Rectal smooth muscle tissue (tissue), 1 donor: ENCODE measurements at regions not wholly inside any gene's neighbourhood (a gene's known extent, or its start where the extent isn't known, plus 50 kb on each side); places are given as distances from the start of the nearest gene placed in this dataset.

ENCODE experiments used
- H3K27ac ChIP-seq: one replicate; pipeline ENCODE4 v1.7.0; 2013; ENCODE audit warnings: low read depth, low read length, inconsistent platforms
- H3K27me3 ChIP-seq: one replicate; pipeline ENCODE4 v1.7.0; 2013; ENCODE audit warnings: low read length; ENCODE audit not compliant: control insufficient read depth, insufficient read depth
- H3K36me3 ChIP-seq: one replicate; pipeline ENCODE4 v1.7.0; 2013; ENCODE audit warnings: low read length; ENCODE audit not compliant: control insufficient read depth, insufficient read depth
- H3K4me1 ChIP-seq: one replicate; pipeline ENCODE4 v1.7.0; 2013; ENCODE audit warnings: low read length; ENCODE audit not compliant: control insufficient read depth, insufficient read depth
- H3K4me3 ChIP-seq: one replicate; pipeline ENCODE4 v1.7.0; 2013; ENCODE audit warnings: low read length
- H3K9ac ChIP-seq: one replicate; pipeline ENCODE4 v1.7.0; 2013; ENCODE audit warnings: low read length

DNA sequence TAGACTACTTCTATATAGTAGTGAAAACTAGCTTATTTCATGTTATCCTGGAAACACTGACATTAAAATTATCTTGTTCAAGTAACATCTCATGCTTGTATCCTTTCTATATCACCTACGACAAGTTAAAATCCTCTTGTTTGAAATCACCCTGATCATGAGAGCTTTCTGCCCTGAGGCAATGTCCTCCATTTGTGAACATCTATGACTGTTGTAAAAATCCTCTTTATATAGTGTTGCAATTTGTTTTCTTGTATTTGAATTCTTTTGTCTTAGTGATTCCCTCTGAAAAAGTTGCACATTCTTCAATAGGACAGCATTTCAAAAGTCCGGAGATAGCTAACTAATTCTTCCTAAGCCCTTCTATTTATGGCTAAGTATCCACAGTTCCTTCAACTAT, 480.3 kb downstream of the NSUN3 start:
- no peaks in the 10 kb centered on the region for H3K36me3 ChIP-seq
- H3K4me3 ChIP-seq, result no peak overlapping the region
- H3K9ac ChIP-seq, result no peak overlapping the region
- H3K27ac ChIP-seq, result no peak overlapping the region
- no peaks in the 10 kb centered on the region for H3K27me3 ChIP-seq
- H3K4me1 ChIP-seq, result no peaks in the 10 kb centered on the region

DNA sequence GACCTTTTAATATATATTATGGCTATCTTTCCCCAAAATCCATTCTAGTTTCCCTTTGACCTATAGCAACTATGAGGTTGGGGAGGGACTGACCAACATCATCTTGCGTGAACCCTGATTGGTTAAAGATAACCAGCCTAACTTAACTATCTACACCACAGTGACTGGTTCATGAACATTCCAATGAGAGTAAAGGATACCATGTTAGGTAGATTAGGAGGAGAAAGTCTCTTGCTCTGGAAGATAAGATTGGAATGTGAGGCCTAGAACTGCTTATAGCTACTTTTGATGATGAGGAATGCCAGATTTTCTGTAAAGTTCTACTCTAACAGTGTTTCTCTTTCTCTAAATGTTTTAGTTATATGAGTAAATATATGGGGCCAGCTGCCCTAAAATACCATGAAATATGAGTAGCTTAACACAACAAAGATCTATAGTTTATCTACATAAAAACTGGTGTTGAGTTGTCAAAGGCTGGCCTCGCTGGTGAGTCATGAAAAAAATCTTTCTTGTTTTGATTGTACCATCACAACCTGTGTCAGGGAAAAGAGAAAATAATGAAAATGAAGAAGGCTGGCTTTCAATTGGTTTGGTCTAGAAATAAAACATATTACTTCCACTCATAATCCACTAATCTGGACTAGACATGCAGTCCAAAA, 481.4 kb downstream of the NSUN3 start:
- H3K27me3 ChIP-seq, result no peaks in the 10 kb centered on the region
- no peak overlapping the region for H3K9ac ChIP-seq
- H3K36me3 ChIP-seq, result no peaks in the 10 kb centered on the region
- H3K4me1 ChIP-seq, result no peaks in the 10 kb centered on the region
- H3K27ac ChIP-seq, result no peak overlapping the region
- H3K4me3 ChIP-seq, result no peak overlapping the region

DNA sequence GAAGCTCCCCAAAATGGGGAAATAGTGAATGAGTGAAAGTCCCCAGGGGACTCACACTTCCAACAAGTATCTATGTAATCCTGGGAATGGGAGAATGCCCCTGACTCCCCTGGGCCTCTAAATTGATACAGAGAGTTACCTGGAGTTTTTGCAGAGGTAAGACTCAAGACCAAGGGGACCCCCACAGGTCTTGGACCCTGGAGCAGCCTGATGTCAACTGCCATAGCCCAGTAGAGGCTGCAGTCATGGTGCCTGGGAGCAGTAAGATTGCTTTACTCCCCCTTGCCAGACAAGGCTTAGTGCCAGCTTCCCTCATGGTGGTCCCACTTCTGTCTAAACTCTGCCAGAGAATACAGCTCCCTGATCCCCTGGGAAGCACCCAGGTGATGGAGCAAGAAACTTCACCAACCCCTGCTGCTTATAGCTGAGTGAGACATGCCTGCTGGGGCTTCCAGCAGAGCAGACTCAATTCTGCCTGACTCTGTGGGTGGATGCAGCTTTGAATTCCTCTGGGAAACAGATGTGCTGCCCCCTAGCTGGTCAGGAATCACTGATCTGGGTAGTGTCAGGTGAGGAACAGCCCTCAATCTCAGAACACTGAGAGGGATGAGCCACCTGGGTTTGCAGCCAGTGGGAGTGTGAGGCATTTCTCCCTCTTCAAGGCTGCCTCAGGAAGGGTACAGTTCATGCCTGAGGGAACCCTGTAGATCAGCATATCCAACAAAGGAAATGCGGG, 485.9 kb downstream of the NSUN3 start:
- Histone ChIP-seq H3K27ac (no peak overlapping the region), H3K4me1 (no peaks in the 10 kb centered on the region), H3K27me3 (no peaks in the 10 kb centered on the region), H3K36me3 (no peaks in the 10 kb centered on the region), H3K4me3 (no peak overlapping the region), H3K9ac (no peak overlapping the region)

DNA sequence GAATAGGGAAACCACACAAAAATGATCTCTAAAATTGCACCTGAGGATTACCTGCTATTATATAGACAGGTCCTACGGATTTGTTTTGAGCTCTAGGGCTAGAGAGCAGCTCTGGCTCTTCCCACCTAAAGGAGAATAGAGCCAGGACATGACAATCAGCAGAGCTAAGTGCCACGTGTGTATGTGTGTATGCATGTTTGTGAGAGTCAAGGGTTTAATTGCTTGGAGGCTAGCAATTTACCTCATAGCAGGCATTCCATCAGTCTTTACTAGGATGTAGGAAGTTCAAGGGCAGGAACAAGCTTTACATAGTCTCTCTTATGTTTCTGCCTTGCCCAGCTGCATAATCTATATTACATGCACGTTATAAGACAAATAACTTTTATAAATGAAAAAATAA, 498.2 kb downstream of the NSUN3 start:
- Histone ChIP-seq H3K27ac (no peak overlapping the region), H3K36me3 (no peaks in the 10 kb centered on the region), H3K4me3 (no peak overlapping the region), H3K9ac (no peak overlapping the region), H3K27me3 (no peaks in the 10 kb centered on the region), H3K4me1 (no peaks in the 10 kb centered on the region)

DNA sequence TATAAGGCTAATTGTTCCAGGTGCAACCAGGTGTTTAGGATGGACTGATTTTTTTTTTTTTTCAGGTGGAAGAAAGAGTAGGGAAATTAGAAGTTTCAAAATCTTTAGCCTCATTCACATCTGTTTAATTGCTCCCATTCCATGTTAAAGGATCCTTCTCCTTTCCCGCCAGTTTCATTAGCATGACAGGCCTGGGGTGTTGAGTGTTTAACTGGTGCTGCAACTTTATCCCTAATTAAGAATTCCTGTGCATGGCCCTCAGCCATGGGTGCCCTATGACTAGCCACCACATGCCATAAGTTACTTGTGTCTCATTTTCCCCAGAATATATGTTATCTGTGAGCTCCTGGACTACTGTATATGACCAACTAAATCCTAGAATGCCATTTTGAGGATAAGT, 501.4 kb downstream of the NSUN3 start:
- H3K9ac ChIP-seq, result no peak overlapping the region
- no peaks in the 10 kb centered on the region for H3K4me1 ChIP-seq
- H3K4me3 ChIP-seq, result no peak overlapping the region
- H3K36me3 ChIP-seq, result no peaks in the 10 kb centered on the region
- no peak overlapping the region for H3K27ac ChIP-seq
- H3K27me3 ChIP-seq, result no peaks in the 10 kb centered on the region

DNA sequence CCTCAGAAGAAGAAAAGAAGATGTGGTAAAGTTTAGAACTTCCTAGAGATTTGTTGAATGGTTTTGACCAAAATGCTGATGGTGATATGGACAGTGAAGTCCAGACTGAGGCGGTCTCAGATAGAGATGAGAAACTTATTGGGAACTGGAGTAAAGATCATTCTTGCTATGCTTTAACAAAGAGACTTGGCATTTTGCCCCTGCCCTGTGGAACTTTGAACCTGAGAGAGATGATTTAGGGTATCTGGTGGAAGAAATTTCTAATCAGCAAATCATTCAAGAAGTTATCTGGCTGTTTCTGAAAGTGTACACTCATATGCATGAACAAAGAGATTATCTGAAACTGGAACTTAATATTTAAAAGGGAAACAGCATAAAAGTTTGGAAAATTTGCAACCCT, 505.2 kb downstream of the NSUN3 start:
- H3K27me3 ChIP-seq, result no peaks in the 10 kb centered on the region
- H3K27ac ChIP-seq, result no peak overlapping the region
- no peaks in the 10 kb centered on the region for H3K36me3 ChIP-seq
- no peaks in the 10 kb centered on the region for H3K4me1 ChIP-seq
- no peak overlapping the region for H3K4me3 ChIP-seq
- H3K9ac ChIP-seq, result no peak overlapping the region

DNA sequence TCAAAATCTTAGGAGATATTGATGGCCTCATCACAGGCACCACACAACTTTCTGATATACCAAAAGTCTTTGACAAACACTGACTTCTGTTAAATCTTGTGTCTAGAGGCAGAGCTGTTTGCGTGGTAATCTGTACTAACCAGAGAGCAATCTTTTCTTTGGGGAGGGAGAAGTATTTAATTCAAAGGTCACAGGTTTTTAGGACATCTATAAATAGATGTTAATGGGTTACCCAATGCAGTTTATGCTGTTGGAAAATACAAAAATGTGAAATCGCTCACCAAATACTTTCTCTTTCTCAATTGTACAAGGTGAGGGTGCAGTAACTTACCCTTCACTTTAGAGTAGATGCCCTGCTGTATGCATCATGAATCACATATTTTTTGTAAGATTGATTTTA, 510.5 kb downstream of the NSUN3 start:
- Histone ChIP-seq H3K4me1 (no peaks in the 10 kb centered on the region), H3K9ac (no peak overlapping the region), H3K27me3 (no peaks in the 10 kb centered on the region), H3K27ac (no peak overlapping the region), H3K4me3 (no peak overlapping the region), H3K36me3 (no peaks in the 10 kb centered on the region)

DNA sequence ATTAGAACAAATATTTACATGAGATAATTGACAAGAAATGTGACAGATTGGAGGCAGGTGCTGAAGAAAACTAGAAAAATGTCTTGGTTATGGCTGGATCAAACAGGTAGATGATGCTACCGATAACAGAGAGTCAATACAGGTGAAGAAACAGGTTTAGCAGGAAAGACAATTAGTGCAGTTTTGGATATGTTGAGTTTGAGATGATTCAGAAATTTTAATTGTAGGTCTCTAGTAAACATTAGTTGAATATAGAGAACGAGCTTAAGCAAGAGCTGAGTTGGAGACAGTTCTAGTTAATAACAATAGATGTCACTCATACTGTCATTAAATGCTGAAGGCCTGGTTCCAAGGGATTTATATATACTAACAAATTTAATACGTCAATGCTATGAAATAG, 524.4 kb downstream of the NSUN3 start:
- Histone ChIP-seq H3K36me3 (no peaks in the 10 kb centered on the region), H3K4me3 (no peak overlapping the region), H3K4me1 (no peaks in the 10 kb centered on the region), H3K27me3 (no peaks in the 10 kb centered on the region), H3K27ac (no peak overlapping the region), H3K9ac (no peak overlapping the region)

DNA sequence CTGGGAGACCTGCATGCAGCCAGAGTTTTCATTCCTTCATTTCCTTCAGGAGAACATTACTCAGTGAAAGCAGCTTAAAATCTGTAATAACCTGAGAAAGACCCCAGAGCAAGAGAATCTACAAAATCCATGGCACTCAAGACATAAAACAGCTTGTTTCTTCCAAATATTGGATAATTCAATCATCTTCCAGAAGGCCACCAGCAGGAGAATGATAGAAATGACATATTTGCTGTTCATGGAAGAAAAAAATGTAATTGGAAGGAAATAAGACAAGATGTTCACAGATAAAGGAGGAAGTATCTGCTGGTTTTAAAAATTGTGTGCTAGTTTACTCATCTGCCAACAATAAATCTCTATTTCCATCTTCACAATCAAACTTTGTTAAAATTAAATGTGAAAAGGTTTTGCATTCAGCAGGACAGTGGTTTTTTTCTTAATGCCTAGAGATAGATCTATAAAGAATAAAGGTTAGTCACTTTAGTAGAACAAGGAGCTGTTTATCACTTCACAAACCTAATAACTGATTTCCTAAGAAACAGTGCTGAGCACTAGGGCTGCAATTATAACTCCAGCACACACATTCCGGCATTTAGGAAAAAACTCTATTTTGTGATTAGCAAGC, 530.8 kb downstream of the NSUN3 start:
- no peaks in the 10 kb centered on the region for H3K27me3 ChIP-seq
- H3K9ac ChIP-seq, result no peak overlapping the region
- no peak overlapping the region for H3K4me3 ChIP-seq
- H3K36me3 ChIP-seq, result no peaks in the 10 kb centered on the region
- no peak overlapping the region for H3K27ac ChIP-seq
- H3K4me1 ChIP-seq, result no peaks in the 10 kb centered on the region

DNA sequence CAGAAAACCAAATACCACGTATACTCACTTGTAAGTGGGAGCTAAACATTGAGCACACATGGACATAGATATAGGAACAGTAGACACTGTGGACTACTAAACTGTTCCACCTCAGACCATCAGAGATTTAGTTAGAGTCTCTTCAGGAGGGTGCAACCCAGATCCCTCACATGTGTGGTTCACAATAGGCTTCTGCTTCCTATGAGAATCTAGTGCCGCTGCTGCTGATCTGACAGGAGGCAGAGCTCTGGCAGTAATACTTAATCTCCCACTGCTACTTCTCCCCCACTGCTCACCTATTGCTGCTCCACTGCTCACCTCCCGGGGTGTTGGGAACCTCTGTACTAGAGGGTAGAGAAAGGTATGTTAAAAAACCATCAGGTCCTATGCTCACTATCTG, 533.3 kb downstream of the NSUN3 start:
- Histone ChIP-seq H3K27me3 (no peaks in the 10 kb centered on the region), H3K4me3 (no peak overlapping the region), H3K27ac (no peak overlapping the region), H3K9ac (no peak overlapping the region), H3K36me3 (no peaks in the 10 kb centered on the region), H3K4me1 (no peaks in the 10 kb centered on the region)

DNA sequence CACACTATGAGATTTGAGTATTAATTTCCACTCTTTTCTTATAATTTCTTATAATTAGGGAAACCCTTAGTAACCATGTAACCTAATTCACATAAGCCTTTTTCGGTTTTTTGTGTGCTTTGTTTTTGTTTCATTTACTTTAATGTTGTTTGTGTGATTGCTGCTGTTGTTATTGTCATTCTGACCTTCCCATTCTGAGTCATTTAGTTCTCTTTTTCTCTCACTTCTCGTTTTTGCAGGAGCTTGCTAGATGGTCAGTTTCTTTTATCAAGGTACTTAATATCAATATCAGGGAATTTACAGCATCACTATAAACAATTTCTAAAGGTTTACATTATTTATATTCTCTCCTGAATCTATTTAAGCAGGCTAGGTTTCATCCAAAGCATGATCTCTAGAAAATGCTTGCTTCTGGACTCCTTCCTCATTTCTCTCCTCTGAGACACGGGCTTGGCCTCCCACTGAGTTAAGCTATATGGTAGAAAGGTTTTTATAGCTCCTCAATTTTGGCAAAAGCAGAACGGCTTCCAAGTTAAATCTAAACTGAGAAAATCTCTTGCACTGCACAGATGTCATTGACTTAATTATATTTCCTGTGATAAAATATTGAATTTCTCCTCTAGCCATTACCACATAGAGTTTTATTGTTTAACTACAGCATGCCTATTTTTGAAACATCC, 534.2 kb downstream of the NSUN3 start:
- H3K36me3 ChIP-seq, result no peaks in the 10 kb centered on the region
- H3K27me3 ChIP-seq, result no peaks in the 10 kb centered on the region
- H3K4me1 ChIP-seq, result no peaks in the 10 kb centered on the region
- H3K9ac ChIP-seq, result no peak overlapping the region
- no peak overlapping the region for H3K27ac ChIP-seq
- no peak overlapping the region for H3K4me3 ChIP-seq

DNA sequence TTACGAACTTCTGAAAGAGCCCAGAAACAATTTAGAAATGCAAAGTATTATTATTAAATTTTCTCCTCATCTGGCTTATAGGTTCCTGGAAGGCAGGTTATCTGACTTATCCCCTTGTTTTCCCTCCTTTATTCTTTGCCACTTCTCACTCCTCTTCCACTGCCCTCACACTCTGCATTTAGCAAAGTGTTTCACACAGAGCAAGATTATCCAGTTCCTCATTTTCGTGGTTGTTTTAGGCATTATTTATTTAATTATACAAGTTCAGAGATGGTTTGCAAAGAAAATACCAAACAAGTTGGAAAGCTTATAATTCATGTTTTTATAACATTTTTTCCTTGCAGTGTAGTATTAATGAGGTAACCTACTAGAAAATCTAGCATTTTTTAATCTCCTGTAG, 544.9 kb downstream of the NSUN3 start:
- H3K4me1 ChIP-seq, result no peaks in the 10 kb centered on the region
- no peaks in the 10 kb centered on the region for H3K36me3 ChIP-seq
- H3K9ac ChIP-seq, result no peak overlapping the region
- no peaks in the 10 kb centered on the region for H3K27me3 ChIP-seq
- H3K4me3 ChIP-seq, result no peak overlapping the region
- H3K27ac ChIP-seq, result no peak overlapping the region
